ENCODE measurements at regions not wholly inside any gene's neighbourhood (a gene's known extent, or its start where the extent isn't known, plus 50 kb on each side); places are given as distances from the start of the nearest gene placed in this dataset.

DNA sequence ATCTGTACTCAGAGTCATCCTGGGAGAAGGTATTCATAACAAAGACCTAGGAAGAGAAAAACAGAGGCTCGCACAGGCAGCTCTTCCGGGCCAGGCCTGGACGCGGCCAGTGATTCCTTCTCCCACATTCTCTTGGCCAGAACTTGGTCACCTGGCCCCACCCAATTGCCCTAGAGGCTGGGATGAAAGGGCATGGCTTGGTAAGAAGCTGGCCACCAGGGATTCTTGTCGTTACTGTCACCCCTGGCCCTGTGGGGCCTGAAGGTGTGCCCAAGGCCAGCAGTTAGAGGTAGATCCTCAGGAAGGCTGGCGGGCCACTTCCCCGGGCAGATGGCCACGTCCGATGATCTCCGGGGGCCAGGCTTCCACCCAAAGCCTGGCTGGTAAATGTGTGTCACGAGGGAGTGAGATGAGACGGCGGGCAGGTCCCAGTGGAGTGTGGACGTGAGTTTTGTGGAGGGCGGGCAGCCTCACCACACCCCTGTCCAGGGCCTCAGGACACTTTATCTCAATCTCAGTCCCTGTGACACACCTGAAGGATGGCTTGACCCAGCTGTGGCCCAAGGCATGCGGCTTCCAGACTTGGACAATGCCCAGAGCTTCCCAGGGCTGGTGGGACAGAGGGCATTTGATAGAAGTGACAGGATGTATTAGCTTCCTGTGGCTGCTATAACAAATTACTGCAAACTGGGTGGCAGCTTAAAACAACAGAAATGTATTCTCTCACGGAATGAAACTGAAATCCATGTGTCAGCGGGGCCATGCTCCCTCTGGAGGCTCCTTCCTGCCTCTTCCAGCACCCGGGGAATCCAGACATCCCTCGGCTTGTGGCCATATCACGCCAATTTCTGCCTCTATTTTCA, 66.3 kb upstream of the GSE1 start:
- TF ChIP-seq, protein P1, sequence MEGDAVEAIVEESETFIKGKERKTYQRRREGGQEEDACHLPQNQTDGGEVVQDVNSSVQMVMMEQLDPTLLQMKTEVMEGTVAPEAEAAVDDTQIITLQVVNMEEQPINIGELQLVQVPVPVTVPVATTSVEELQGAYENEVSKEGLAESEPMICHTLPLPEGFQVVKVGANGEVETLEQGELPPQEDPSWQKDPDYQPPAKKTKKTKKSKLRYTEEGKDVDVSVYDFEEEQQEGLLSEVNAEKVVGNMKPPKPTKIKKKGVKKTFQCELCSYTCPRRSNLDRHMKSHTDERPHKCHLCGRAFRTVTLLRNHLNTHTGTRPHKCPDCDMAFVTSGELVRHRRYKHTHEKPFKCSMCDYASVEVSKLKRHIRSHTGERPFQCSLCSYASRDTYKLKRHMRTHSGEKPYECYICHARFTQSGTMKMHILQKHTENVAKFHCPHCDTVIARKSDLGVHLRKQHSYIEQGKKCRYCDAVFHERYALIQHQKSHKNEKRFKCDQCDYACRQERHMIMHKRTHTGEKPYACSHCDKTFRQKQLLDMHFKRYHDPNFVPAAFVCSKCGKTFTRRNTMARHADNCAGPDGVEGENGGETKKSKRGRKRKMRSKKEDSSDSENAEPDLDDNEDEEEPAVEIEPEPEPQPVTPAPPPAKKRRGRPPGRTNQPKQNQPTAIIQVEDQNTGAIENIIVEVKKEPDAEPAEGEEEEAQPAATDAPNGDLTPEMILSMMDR (IDR thresholded peaks at IDR 0.05; ENCODE audit: poor library complexity, severe bottlenecking): peak; percentile 28
- TF ChIP-seq EZH2 (IDR thresholded peaks at IDR 0.05; ENCODE audit: borderline replicate concordance, insufficient read depth, low read length, poor library complexity, severe bottlenecking) (no peak), POLR2AphosphoS5 (IDR thresholded peaks at IDR 0.05) (no peak), SMC3 (conservative IDR thresholded peaks at IDR 0.05; ENCODE audit: poor library complexity) (no peak), EP300 (conservative IDR thresholded peaks at IDR 0.05; ENCODE audit: poor library complexity, severe bottlenecking) (no peak), RAD21 (conservative IDR thresholded peaks at IDR 0.05) (peak; percentile 17)
- TF ChIP-seq, protein P2, sequence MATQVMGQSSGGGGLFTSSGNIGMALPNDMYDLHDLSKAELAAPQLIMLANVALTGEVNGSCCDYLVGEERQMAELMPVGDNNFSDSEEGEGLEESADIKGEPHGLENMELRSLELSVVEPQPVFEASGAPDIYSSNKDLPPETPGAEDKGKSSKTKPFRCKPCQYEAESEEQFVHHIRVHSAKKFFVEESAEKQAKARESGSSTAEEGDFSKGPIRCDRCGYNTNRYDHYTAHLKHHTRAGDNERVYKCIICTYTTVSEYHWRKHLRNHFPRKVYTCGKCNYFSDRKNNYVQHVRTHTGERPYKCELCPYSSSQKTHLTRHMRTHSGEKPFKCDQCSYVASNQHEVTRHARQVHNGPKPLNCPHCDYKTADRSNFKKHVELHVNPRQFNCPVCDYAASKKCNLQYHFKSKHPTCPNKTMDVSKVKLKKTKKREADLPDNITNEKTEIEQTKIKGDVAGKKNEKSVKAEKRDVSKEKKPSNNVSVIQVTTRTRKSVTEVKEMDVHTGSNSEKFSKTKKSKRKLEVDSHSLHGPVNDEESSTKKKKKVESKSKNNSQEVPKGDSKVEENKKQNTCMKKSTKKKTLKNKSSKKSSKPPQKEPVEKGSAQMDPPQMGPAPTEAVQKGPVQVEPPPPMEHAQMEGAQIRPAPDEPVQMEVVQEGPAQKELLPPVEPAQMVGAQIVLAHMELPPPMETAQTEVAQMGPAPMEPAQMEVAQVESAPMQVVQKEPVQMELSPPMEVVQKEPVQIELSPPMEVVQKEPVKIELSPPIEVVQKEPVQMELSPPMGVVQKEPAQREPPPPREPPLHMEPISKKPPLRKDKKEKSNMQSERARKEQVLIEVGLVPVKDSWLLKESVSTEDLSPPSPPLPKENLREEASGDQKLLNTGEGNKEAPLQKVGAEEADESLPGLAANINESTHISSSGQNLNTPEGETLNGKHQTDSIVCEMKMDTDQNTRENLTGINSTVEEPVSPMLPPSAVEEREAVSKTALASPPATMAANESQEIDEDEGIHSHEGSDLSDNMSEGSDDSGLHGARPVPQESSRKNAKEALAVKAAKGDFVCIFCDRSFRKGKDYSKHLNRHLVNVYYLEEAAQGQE (IDR thresholded peaks at IDR 0.05; ENCODE audit: borderline replicate concordance): no peak
